Thyroid gland (tissue), 4 donors: ENCODE measurements at regions not wholly inside any gene's neighbourhood (a gene's known extent, or its start where the extent isn't known, plus 50 kb on each side); places are given as distances from the start of the nearest gene placed in this dataset.
"Not testable (repeated sequence)": the region's sequence is repeated elsewhere in the genome, so short reads cannot be mapped to it uniquely, and the experiment has no call there.

ENCODE experiments used
- DNase-seq, 2 donors: peaks; one replicate each; pipeline ENCODE4 v3.0.0-alpha.2; 2019
- H3K27ac ChIP-seq, 3 donors: fragments of 200-600 bp; sonication (generic); 1 replicate in 2 of 3; 2 replicates in 1 of 3; pipeline ENCODE4 v1.5.1; 2016 to 2019; ENCODE audit warnings: mild to moderate bottlenecking in 1 of 3, moderate library complexity in 1 of 3
- H3K27me3 ChIP-seq: fragments of 200-600 bp; sonication (generic); one replicate; pipeline ENCODE4 v1.5.1; 2019
- H3K36me3 ChIP-seq, 2 donors: fragments of 200-600 bp; sonication (generic); one replicate each; pipeline ENCODE4 v1.5.1; 2016 to 2019
- H3K4me1 ChIP-seq, 2 donors: fragments of 200-600 bp; sonication (generic); one replicate each; pipeline ENCODE4 v1.5.1; 2017 to 2019
- H3K4me3 ChIP-seq, 3 donors: fragments of 200-600 bp; sonication (generic); replicated peaks in 1 of 3; 1 replicate in 2 of 3; 2 replicates in 1 of 3; pipeline ENCODE4 v1.5.1; 2016; ENCODE audit warnings: mild to moderate bottlenecking in 1 of 3
- H3K9me3 ChIP-seq: fragments of 200-600 bp; sonication (generic); one replicate; pipeline ENCODE4 v1.5.1; 2017
- POLR2A ChIP-seq, 2 donors: fragments of 450-650 bp; IDR thresholded peaks; one replicate each; pipeline ENCODE4 v1.6.1; 2017; ENCODE audit warnings: antibody characterized with exemption in 2 of 2, mild to moderate bottlenecking in 2 of 2, moderate library complexity in 1 of 2
- WGBS, 2 donors: methylation state at CpG; one replicate each; pipeline ENCODE4 v1.1.5; 2017; 5-methylcytosine and 5-hydroxymethylcytosine counted together
- intact Hi-C: fragments of 100-400 bp; cut with DNase I; formaldehyde crosslinking; loops from one replicate; pipeline ENCODE4 v1.15.1; 2023
- TF ChIP-seq, protein P1 (sequence below), 6 experiments: fragments of 200-600 bp in 3 of 6; fragments of 450-650 bp in 3 of 6; sonication (generic) in 3 of 6; IDR thresholded peaks; one replicate each; pipeline ENCODE4 v1.5.1; 2016 to 2019; ENCODE audit warnings: antibody characterized with exemption in 6 of 6, mild to moderate bottlenecking in 2 of 6, inconsistent platforms in 1 of 6, moderate library complexity in 1 of 6

DNA sequence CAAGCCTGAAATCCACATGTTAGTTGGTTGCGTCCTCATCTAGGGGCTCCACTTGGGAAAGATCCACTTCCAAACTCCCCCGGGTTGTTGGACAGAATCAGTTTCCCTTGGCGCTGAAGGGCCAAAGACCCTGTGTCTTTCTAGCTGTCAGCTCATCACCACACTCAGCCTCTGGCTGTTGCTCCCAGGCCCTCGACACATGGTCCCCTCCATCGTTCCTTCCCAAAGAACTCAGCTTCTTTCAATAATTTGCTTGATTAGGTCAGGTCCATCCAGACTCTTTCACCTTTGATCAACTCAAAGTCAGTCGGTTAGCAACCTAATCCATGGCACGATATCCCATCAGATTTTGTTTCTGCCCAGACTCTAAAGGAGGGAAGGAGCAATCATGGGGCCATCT is 254.8 kb upstream of the SULF2 start:
- H3K4me3 ChIP-seq = no peak overlapping the region
- no peaks in the 10 kb centered on the region for H3K9me3 ChIP-seq
- no peaks in the 10 kb centered on the region for H3K4me1 ChIP-seq
- no peaks in the 10 kb centered on the region for H3K36me3 ChIP-seq
- intact Hi-C loops = no loop called here
- no peaks in the 10 kb centered on the region for H3K27me3 ChIP-seq
- H3K27ac ChIP-seq = no peak overlapping the region
- WGBS, 2 donors = 75 to 83% methylated on average over 7 of the region's 7 CpGs
- TF ChIP-seq POLR2A (IDR thresholded peaks at IDR 0.05) = no peak
- TF ChIP-seq, protein P1, sequence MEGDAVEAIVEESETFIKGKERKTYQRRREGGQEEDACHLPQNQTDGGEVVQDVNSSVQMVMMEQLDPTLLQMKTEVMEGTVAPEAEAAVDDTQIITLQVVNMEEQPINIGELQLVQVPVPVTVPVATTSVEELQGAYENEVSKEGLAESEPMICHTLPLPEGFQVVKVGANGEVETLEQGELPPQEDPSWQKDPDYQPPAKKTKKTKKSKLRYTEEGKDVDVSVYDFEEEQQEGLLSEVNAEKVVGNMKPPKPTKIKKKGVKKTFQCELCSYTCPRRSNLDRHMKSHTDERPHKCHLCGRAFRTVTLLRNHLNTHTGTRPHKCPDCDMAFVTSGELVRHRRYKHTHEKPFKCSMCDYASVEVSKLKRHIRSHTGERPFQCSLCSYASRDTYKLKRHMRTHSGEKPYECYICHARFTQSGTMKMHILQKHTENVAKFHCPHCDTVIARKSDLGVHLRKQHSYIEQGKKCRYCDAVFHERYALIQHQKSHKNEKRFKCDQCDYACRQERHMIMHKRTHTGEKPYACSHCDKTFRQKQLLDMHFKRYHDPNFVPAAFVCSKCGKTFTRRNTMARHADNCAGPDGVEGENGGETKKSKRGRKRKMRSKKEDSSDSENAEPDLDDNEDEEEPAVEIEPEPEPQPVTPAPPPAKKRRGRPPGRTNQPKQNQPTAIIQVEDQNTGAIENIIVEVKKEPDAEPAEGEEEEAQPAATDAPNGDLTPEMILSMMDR (IDR thresholded peaks at IDR 0.05) = no peak
- DNase-seq = no peak

DNA sequence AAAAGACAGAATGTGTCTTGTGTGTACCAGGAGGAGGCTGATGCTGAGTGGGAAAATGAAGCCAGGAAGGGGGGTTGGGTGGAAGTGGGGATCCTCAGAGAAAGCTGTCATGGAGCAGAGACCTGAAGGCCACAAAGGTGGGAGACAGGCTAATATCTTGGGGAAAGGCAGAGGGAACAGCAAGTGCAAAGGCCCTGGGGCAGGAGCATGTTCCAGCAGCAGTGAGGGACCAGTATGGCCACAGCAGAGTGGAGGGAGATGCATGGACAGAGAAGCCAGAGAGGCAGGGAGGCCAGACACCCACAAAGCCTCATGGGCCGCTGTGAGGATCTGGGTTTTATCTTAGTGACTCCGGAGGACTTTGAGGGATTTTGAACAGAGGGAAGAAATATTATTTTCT is 254.2 kb upstream of the SULF2 start:
- Histone ChIP-seq H3K27ac (no peak overlapping the region), H3K4me3 (no peak overlapping the region), H3K36me3 (no peaks in the 10 kb centered on the region), H3K4me1 (no peaks in the 10 kb centered on the region), H3K9me3 (no peaks in the 10 kb centered on the region), H3K27me3 (no peaks in the 10 kb centered on the region)
- no peak for DNase-seq
- 98% methylated on average over 2 of the region's 2 CpGs for WGBS, 2 donors
- TF ChIP-seq, protein P1 (IDR thresholded peaks at IDR 0.05) = no peak
- no peak for TF ChIP-seq POLR2A (IDR thresholded peaks at IDR 0.05)
- intact Hi-C loops = no loop called here

DNA sequence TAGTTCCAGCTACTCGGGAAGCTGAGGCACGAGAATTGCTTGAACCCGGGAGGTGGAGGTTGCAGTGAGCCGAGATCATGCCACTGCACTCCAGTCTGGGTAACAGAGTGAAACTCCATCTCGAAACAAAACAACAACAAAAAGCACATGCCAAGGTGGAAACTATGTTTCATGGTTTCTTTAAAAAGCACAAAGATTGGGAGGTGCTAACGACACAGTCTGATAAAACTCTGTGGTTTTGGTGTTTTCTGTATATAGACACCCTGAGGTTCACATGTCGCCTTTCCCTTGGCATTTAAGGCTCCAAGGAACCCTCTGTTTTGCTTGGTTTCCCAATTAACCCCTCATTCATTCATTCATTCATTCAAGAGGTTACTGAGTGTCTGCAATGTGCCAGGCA is 253.4 kb upstream of the SULF2 start:
- Histone ChIP-seq H3K27me3 (no peaks in the 10 kb centered on the region), H3K27ac (no peak overlapping the region), H3K4me1 (no peaks in the 10 kb centered on the region), H3K4me3 (no peak overlapping the region), H3K9me3 (no peaks in the 10 kb centered on the region), H3K36me3 (no peaks in the 10 kb centered on the region)
- intact Hi-C loops = no loop called here
- WGBS, 2 donors = 78 to 91% methylated on average over 7 of the region's 7 CpGs
- TF ChIP-seq, protein P1 (IDR thresholded peaks at IDR 0.05) = no peak
- TF ChIP-seq POLR2A (IDR thresholded peaks at IDR 0.05) = no peak
- DNase-seq = no peak

DNA sequence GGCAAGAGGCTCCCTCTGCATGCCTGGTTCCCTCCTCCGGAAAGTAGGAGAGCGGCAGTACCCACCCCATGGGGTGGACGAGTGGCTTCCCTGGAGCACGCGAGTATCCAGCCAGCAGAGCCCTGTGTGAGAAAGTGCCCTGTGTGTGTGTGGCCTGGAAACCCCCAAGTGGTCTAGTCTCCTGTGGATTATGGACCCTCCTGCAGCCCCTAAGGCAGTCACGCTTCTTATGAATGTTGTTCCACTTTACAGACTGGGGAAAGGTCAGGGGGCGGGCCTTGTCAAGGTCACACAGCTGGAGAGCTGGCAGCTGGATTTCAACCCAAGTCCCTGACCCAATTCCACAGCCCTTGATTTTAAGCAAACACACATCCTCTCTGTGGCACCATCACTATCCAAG is 252.5 kb upstream of the SULF2 start:
- H3K27me3 ChIP-seq, H3K4me1 ChIP-seq, H3K9me3 ChIP-seq, intact Hi-C loops, H3K36me3 ChIP-seq, H3K27ac ChIP-seq, DNase-seq, H3K4me3 ChIP-seq: not testable (repeated sequence)
- WGBS, 2 donors = 72 to 81% methylated on average over 6 to 7 of the region's 7 CpGs

DNA sequence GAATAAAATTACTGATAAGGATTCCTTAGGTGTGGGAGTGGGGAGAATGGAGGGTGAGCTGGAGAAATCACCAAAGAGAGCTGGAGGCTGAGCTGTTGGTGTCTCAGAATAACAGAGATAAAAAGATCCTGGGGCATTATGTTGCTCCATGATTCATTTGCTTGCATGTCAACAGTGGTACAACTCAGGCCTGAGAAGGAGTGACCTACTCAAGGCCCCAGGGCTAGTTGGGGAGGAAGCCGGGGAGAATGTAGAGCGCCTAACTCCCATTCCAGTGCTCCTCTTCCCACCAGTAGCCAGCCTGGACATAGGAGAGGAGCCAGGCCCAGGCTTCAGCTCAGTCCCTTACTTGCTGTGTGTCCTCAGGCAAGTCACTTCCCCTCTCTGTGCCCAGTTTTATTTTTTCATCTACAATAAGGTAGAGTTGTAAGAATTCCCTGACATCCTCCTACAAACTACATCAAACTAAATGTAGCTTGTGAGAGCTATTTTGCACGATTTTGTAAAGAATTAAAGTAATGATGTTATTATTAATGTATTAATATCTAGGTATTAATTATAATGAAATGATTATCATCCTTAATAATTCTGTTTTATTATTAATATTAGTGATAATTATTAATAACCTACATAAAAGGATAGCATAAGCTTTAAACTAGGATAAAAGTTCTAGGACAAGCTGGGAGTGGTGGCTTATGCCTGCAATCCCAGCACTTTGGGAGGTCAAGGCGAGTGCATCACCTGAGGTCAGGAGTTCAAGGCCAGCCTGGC is 250.9 kb upstream of the SULF2 start:
- no peaks in the 10 kb centered on the region for H3K27me3 ChIP-seq
- no peaks in the 10 kb centered on the region for H3K9me3 ChIP-seq
- no peaks in the 10 kb centered on the region for H3K4me1 ChIP-seq
- no peak for DNase-seq
- WGBS, 2 donors = 92 to 94% methylated on average over 4 of the region's 4 CpGs
- intact Hi-C loops = no loop called here
- no peaks in the 10 kb centered on the region for H3K36me3 ChIP-seq
- H3K27ac ChIP-seq = no peak overlapping the region
- no peak overlapping the region for H3K4me3 ChIP-seq
- no peak for TF ChIP-seq POLR2A (IDR thresholded peaks at IDR 0.05)

DNA sequence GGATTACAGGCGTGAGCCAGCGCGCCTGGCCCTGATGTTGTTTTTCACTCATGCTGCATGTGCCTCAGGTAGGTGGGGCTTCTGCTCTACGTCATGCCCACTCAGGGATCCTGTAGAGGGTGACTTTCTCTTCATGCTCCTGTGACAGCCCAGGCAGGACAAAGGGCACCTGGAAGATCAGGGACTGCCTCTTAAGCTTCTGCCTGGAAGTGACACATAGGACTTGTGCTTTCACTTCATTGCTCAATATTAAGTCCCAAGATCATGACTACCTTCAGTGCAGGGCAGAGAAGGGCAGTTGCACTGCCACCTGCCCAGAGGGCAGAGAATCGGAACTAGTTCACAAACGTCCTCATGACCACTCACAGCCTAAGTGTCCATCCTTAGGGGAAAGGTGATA is 249.5 kb upstream of the SULF2 start:
- no peaks in the 10 kb centered on the region for H3K36me3 ChIP-seq
- H3K27ac ChIP-seq = no peak overlapping the region
- WGBS, 2 donors = 85 to 92% methylated on average over 6 of the region's 6 CpGs
- no peak overlapping the region for H3K4me3 ChIP-seq
- H3K4me1 ChIP-seq = no peaks in the 10 kb centered on the region
- no peaks in the 10 kb centered on the region for H3K9me3 ChIP-seq
- no peaks in the 10 kb centered on the region for H3K27me3 ChIP-seq
- no peak for TF ChIP-seq POLR2A (IDR thresholded peaks at IDR 0.05)
- TF ChIP-seq, protein P1 (IDR thresholded peaks at IDR 0.05) = no peak
- intact Hi-C loops = no loop called here
- peak in 1 of 2 donors; percentile 1 for DNase-seq

DNA sequence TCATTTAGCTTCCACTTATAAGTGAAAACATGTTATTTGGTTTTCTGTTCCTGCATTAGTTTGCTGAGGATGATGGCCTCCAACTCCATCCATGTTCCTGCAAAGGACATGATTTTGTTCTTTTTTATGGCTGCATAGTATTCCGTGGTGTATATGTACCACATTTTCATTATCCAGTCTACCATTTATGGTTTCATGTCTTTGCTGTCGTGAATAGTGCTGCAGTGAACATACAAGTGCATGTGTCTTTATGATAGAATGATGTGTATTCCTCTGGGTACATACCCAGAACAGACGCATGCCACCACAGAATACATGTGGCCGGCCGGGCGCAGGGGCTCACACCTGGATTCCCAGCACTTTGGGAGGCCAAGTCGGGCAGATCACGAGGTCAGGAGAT is 247.7 kb upstream of the SULF2 start:
- intact Hi-C loops, H3K27ac ChIP-seq, DNase-seq, H3K4me3 ChIP-seq, H3K27me3 ChIP-seq, H3K4me1 ChIP-seq, H3K36me3 ChIP-seq, H3K9me3 ChIP-seq: not testable (repeated sequence)
- WGBS, 2 donors = 93 to 96% methylated on average over 8 of the region's 8 CpGs
